K562 (cell line): ENCODE measurements at regions not wholly inside any gene's neighbourhood (a gene's known extent, or its start where the extent isn't known, plus 50 kb on each side); places are given as distances from the start of the nearest gene placed in this dataset.

Source experiments
- ATAC-seq: fragments of 200-7000 bp; cut with Tn5 transposase; 3 replicates; pipeline ENCODE4 v1.9.1; 2020; ENCODE audit warnings: moderate library complexity
- BruUV-seq: library from RNA; stranded (reverse); fragments of 400-500 nt; replicated peaks from 2 replicates; lab custom pipeline; 2021; lab: Mats Ljungman, UMichigan
- CTCF ChIA-PET: fragments of 300-600 bp; formaldehyde crosslinking; extraction: SDS; loops from one replicate; lab custom pipeline; 2021; ENCODE audit warnings: low intra/inter-chr PET ratio; lab: Yijun Ruan, JAX
- POLR2A ChIA-PET: fragments of 300-600, 350-650 bp; sonication (Branson Sonifier 250); formaldehyde crosslinking; extraction: SDS; loops from one replicate; lab custom pipeline; 2021; ENCODE audit warnings: antibody characterized with exemption, inconsistent platforms; lab: Yijun Ruan, JAX
- DNase-seq, 4 experiments: peaks; one replicate each; pipeline versions ENCODE4 v3.0.0 to v3.0.0-alpha.2; 2011 to 2018; ENCODE audit warnings: low spot score in 3 of 4, mixed read lengths in 3 of 4; ENCODE audit errors: extremely low read depth in 1 of 4
- FAIRE-seq: peaks from 2 replicates; lab custom pipeline; 2011; peaks lifted over from hg19 to GRCh38; lab: Jason Lieb, UNC
- H2AFZ ChIP-seq: 2 replicates; pipeline ENCODE4 v1.6.0; 2011; ENCODE audit warnings: low read depth, low read length, control low read depth, inconsistent platforms
- H3K27ac ChIP-seq: fragments of 200-600 bp; 3 replicates; pipeline ENCODE4 v1.8.0; 2011; ENCODE audit warnings: low read depth, mild to moderate bottlenecking, control low read depth, inconsistent platforms, low read length, moderate library complexity, mixed read lengths; ENCODE audit errors: extremely low read depth
- H3K27me3 ChIP-seq, 2 experiments: fragments of 300-600 bp in 1 of 2; 2 replicates in 1 of 2; 3 replicates in 1 of 2; pipeline versions ENCODE4 v1.6.0 to v1.8.0; 2011; ENCODE audit warnings: inconsistent platforms in 2 of 2, low read length in 2 of 2, mild to moderate bottlenecking in 1 of 2, mixed read lengths in 1 of 2, moderate library complexity in 1 of 2; ENCODE audit not compliant: control insufficient read depth in 2 of 2, insufficient read depth in 2 of 2
- H3K36me3 ChIP-seq: fragments of 300-600 bp; 3 replicates; pipeline ENCODE4 v1.8.0; 2011; ENCODE audit warnings: mild to moderate bottlenecking, low read length, inconsistent platforms; ENCODE audit not compliant: control insufficient read depth, insufficient read depth
- H3K4me1 ChIP-seq, 2 experiments: fragments of 200-600 bp in 1 of 2; replicated peaks in 1 of 2; 2 replicates in 1 of 2; 3 replicates in 1 of 2; pipeline versions ENCODE4 v1.5.1 to v1.8.0; 2011; ENCODE audit warnings: inconsistent platforms in 2 of 2, low read length in 2 of 2, mild to moderate bottlenecking in 1 of 2, mixed read lengths in 1 of 2, moderate library complexity in 1 of 2; ENCODE audit not compliant: control insufficient read depth in 2 of 2, insufficient read depth in 2 of 2
- H3K4me2 ChIP-seq: 2 replicates; pipeline ENCODE4 v1.6.1; 2011; ENCODE audit warnings: low read length, control low read depth, inconsistent platforms, mixed read lengths; ENCODE audit not compliant: insufficient read depth
- H3K4me3 ChIP-seq: fragments of 200-600 bp; sonication (generic), shearing (Covaris generic); 2 replicates; pipeline ENCODE4 v1.5.1; 2016; ENCODE audit warnings: control low read depth, inconsistent platforms
- H3K79me2 ChIP-seq: fragments of 200-600 bp; 3 replicates; pipeline ENCODE4 v1.8.0; 2011; ENCODE audit warnings: low read length, inconsistent platforms; ENCODE audit not compliant: control insufficient read depth, insufficient read depth
- H3K9ac ChIP-seq, 2 experiments: 2 replicates each; pipeline versions ENCODE4 v1.6.0 to v1.6.1; 2011; ENCODE audit warnings: low read depth in 2 of 2, low read length in 2 of 2, control low read depth in 1 of 2, inconsistent platforms in 1 of 2, mild to moderate bottlenecking in 1 of 2, mixed read lengths in 1 of 2; ENCODE audit not compliant: insufficient read depth in 1 of 2
- H3K9me1 ChIP-seq: one replicate; pipeline ENCODE4 v1.6.0; 2011; ENCODE audit warnings: inconsistent platforms, mild to moderate bottlenecking, low read length, moderate library complexity; ENCODE audit not compliant: control insufficient read depth, insufficient read depth
- H3K9me3 ChIP-seq: replicated peaks from 2 replicates; pipeline ENCODE4 v1.5.1; 2011; ENCODE audit warnings: low read depth, low read length, inconsistent platforms; ENCODE audit not compliant: control insufficient read depth, insufficient read depth
- H4K20me1 ChIP-seq: replicated peaks from 2 replicates; pipeline ENCODE4 v1.6.1; 2011; ENCODE audit warnings: low read length, inconsistent platforms, mixed read lengths; ENCODE audit not compliant: control insufficient read depth, insufficient read depth
- ARID1B ChIP-seq: fragments of 450-650 bp; IDR thresholded peaks from 2 replicates; pipeline ENCODE4 v1.6.1; 2016; ENCODE audit warnings: antibody characterized with exemption, mild to moderate bottlenecking, inconsistent platforms
- CBX1 ChIP-seq: sonication (generic); IDR thresholded peaks from 2 replicates; pipeline ENCODE4 v1.6.1; 2016; ENCODE audit warnings: antibody characterized with exemption, low read depth, mild to moderate bottlenecking
- ELF1 ChIP-seq: fragments of 200-800 bp; sonication (Bioruptor generic); IDR thresholded peaks from 2 replicates; pipeline ENCODE4 v1.6.1; 2016; ENCODE audit warnings: missing genetic modification characterization, missing compliant biosample characterization
- JUND ChIP-seq, 2 experiments: IDR thresholded peaks; 2 replicates in 1 of 2; 3 replicates in 1 of 2; pipeline ENCODE4 v1.6.1; 2011; ENCODE audit warnings: borderline replicate concordance in 2 of 2, low read depth in 2 of 2, low read length in 2 of 2, improper control_type of control experiment in 1 of 2, missing biosample characterization in 1 of 2, missing genetic modification characterization in 1 of 2, missing genetic modification reagents in 1 of 2
- MEIS2 ChIP-seq: fragments of 450-650 bp; IDR thresholded peaks from 2 replicates; pipeline ENCODE4 v1.6.1; 2014; ENCODE audit warnings: mild to moderate bottlenecking; ENCODE audit not compliant: partially characterized antibody
- NFE2 ChIP-seq: IDR thresholded peaks from 2 replicates; pipeline ENCODE4 v1.6.1; 2014; ENCODE audit warnings: antibody characterized with exemption, low read depth
- PML ChIP-seq: IDR thresholded peaks from 2 replicates; pipeline ENCODE4 v1.6.1; 2012; ENCODE audit warnings: low read length, inconsistent platforms
- RBM25 ChIP-seq: fragments of 200-400 bp; formaldehyde crosslinking; IDR thresholded peaks from 2 replicates; pipeline ENCODE4 v1.6.1; 2018; ENCODE audit warnings: low read length, low read depth, moderate library complexity; ENCODE audit not compliant: severe bottlenecking
- RCOR1 ChIP-seq, 2 experiments: IDR thresholded peaks; 2 replicates each; pipeline ENCODE4 v1.6.1; 2012; ENCODE audit warnings: low read depth in 2 of 2, low read length in 2 of 2, borderline replicate concordance in 1 of 2, improper control_type of control experiment in 1 of 2
- TEAD4 ChIP-seq, 2 experiments: sonication (generic) in 1 of 2; formaldehyde crosslinking in 1 of 2; IDR thresholded peaks; 2 replicates each; pipeline versions ENCODE4 v1.6.1 to v1.8.0; 2012 to 2022; ENCODE audit warnings: borderline replicate concordance in 1 of 2, inconsistent platforms in 1 of 2, low read length in 1 of 2, mild to moderate bottlenecking in 1 of 2, missing genetic modification reagents in 1 of 2
- ZNF316 ChIP-seq: fragments of 450-650 bp; IDR thresholded peaks from 2 replicates; pipeline ENCODE4 v1.6.1; 2016
- ZNF436 ChIP-seq: fragments of 250-450, 450-650 bp; sonication (Bioruptor Pico); formaldehyde crosslinking; IDR thresholded peaks from 2 replicates; pipeline ENCODE4 v1.7.0; 2020; ENCODE audit warnings: mild to moderate bottlenecking
- WGBS: fragments of 100-300 bp; shearing (Covaris generic); methylation state at CpG from one replicate; pipeline ENCODE4 v1.1.6; 2016; ENCODE audit warnings: low coverage, mixed read lengths; ENCODE audit not compliant: insufficient coverage; ENCODE audit errors: missing lambda C conversion rate; 5-methylcytosine and 5-hydroxymethylcytosine counted together
- in situ Hi-C: fragments of 300-500 bp; cut with MboI; formaldehyde crosslinking; loops from 4 replicates; pipeline ENCODE4 v1.15.0; 2018; ENCODE audit warnings: inconsistent platforms, mixed read lengths
- intact Hi-C: fragments of 100-400 bp; cut with micrococcal nuclease; formaldehyde crosslinking; loops from 2 replicates; pipeline ENCODE4 v1.14.2; 2022
- TF ChIP-seq, protein P1 (sequence below): sonication (generic); IDR thresholded peaks from 2 replicates; pipeline ENCODE4 v1.6.1; 2016
- TF ChIP-seq, protein P2 (sequence below): sonication (generic); formaldehyde crosslinking; IDR thresholded peaks from 2 replicates; pipeline ENCODE4 v1.8.0; 2022; ENCODE audit warnings: mild to moderate bottlenecking, low read depth, missing genetic modification reagents
- TF ChIP-seq, protein P3 (sequence below): fragments of 450-650 bp; IDR thresholded peaks from 2 replicates; pipeline ENCODE4 v1.6.1; 2016

DNA sequence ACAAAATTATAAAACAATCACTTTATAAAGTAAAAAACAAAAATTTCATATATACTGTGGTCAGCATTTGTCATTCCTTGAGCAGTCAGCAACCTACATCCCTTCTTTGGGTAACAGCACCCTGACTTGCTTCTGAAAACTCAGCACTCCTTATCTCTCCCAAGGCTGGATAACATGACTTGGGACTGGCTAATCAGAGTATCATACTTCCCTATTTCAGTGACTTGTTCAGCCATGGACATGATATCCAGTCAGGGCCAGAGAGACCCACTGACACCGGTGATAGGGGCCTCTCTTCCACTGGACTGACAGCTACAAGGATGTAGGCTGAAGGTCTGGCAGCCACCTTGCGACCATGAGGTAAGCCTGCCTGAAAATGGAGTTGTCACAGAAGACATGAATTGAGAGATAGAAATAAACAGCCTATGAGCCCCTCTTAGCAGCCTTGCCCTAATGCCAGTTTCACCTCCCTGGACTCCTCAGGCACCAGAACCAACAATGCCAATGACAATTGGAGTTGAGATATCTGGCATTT is 84.4 kb upstream of the NEBL start:
- Histone ChIP-seq H3K9ac (no peak overlapping the region), H3K4me2 (no peak overlapping the region), H2AFZ (no peak overlapping the region), H3K79me2 (no peaks in the 10 kb centered on the region), H3K9me3 (no peaks in the 10 kb centered on the region), H3K36me3 (no peaks in the 10 kb centered on the region), H3K4me1 (peaks cover 0 to 6% of the 10 kb centered on the region in 2 experiments; a peak in 1 of 5 replicates), H3K9me1 (no peaks in the 10 kb centered on the region), H4K20me1 (no peaks in the 10 kb centered on the region), H3K27me3 (no peaks in the 10 kb centered on the region)
- ChIA-PET CTCF (no interaction called here), POLR2A (no interaction called here)
- DNase-seq: peak in 2 of 4 experiments; percentile 9 to 30
- 24% methylated on average over 2 of the region's 2 CpGs for WGBS
- intact Hi-C loops: no loop called here
- peak; percentile 53 for ATAC-seq
- no TSS peak for BruUV-seq
- in situ Hi-C loops: no loop called here
- FAIRE-seq: peak; percentile 59
- TF ChIP-seq JUND (IDR thresholded peaks at IDR 0.05; ENCODE audit: borderline replicate concordance, low read depth, low read length) (peak; percentile 20; the same call in 1 of the 2 replicates), JUND (tag; IDR thresholded peaks at IDR 0.05; ENCODE audit: borderline replicate concordance, low read depth, low read length) (0 out of 3 replicates have a peak, but pooled peaks have one; percentile 16), CBX1 (peak; percentile 82; the same call in 1 of the 2 replicates), RCOR1 (IDR thresholded peaks at IDR 0.05; ENCODE audit: borderline replicate concordance in 1 of 2, low read depth in 2 of 2, low read length in 2 of 2) (peak in 1 of 2 experiments; percentile 60; a peak in 1 of 4 replicates), RBM25 (peak; percentile 59), ZNF436 (CRISPR knock-in tag) (no peak), ARID1B (0 out of 2 replicates have a peak, but pooled peaks have one; percentile 10), ZNF316 (0 out of 2 replicates have a peak, but pooled peaks have one; percentile 2), PML (no peak), ELF1 (tag) (0 out of 2 replicates have a peak, but pooled peaks have one; percentile 17), TEAD4 (IDR thresholded peaks at IDR 0.05; ENCODE audit: low read length) (peak; percentile 5; the same call in 1 of the 2 replicates), TEAD4 (CRISPR knock-in tag; IDR thresholded peaks at IDR 0.05; ENCODE audit: borderline replicate concordance) (no peak), NFE2 (peak; percentile 18; the same call in 1 of the 2 replicates), MEIS2 (peak; percentile 10)
- TF ChIP-seq, protein P1, sequence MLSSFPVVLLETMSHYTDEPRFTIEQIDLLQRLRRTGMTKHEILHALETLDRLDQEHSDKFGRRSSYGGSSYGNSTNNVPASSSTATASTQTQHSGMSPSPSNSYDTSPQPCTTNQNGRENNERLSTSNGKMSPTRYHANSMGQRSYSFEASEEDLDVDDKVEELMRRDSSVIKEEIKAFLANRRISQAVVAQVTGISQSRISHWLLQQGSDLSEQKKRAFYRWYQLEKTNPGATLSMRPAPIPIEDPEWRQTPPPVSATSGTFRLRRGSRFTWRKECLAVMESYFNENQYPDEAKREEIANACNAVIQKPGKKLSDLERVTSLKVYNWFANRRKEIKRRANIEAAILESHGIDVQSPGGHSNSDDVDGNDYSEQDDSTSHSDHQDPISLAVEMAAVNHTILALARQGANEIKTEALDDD: peak; percentile 63
- TF ChIP-seq, protein P2, sequence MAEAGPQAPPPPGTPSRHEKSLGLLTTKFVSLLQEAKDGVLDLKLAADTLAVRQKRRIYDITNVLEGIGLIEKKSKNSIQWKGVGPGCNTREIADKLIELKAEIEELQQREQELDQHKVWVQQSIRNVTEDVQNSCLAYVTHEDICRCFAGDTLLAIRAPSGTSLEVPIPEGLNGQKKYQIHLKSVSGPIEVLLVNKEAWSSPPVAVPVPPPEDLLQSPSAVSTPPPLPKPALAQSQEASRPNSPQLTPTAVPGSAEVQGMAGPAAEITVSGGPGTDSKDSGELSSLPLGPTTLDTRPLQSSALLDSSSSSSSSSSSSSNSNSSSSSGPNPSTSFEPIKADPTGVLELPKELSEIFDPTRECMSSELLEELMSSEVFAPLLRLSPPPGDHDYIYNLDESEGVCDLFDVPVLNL (CRISPR knock-in tag): no peak
- TF ChIP-seq, protein P3, sequence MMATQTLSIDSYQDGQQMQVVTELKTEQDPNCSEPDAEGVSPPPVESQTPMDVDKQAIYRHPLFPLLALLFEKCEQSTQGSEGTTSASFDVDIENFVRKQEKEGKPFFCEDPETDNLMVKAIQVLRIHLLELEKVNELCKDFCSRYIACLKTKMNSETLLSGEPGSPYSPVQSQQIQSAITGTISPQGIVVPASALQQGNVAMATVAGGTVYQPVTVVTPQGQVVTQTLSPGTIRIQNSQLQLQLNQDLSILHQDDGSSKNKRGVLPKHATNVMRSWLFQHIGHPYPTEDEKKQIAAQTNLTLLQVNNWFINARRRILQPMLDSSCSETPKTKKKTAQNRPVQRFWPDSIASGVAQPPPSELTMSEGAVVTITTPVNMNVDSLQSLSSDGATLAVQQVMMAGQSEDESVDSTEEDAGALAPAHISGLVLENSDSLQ: peak; percentile 55
- TF ChIP-seq, all 486 proteins: peak for 12
- Histone ChIP-seq H3K4me3 (no peak overlapping the region), H3K27ac (no peak overlapping the region)
